Middle frontal gyrus (tissue), 1 donor: ENCODE measurements at regions not wholly inside any gene's neighbourhood (a gene's known extent, or its start where the extent isn't known, plus 50 kb on each side); places are given as distances from the start of the nearest gene placed in this dataset.

Experiments
- DNase-seq: peaks from one replicate; pipeline ENCODE4 v3.0.0-alpha.2; 2015; ENCODE audit warnings: low spot score; ENCODE audit errors: extremely low spot score

DNA sequence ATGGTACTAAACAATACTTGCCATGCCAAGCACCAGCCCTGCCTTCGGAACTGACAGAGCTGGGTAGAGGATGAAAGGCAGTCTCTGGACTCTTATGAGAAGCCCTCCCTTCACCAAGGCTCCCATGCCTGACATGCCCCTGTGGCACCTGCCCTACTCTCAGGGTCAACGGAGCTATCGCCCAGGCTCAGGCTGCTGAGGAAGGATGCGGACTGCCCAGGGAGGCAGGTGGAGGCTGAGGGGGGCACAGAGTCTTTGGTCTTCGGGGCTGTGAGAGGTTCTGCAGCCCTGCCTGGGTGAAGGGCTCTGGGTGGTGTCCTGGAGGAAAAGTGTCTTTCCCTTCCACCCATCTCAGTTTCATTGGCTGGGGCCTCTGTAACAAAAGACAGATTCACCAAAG is 290.8 kb upstream of the B3GAT1 start:
- DNase-seq, result no peak

DNA sequence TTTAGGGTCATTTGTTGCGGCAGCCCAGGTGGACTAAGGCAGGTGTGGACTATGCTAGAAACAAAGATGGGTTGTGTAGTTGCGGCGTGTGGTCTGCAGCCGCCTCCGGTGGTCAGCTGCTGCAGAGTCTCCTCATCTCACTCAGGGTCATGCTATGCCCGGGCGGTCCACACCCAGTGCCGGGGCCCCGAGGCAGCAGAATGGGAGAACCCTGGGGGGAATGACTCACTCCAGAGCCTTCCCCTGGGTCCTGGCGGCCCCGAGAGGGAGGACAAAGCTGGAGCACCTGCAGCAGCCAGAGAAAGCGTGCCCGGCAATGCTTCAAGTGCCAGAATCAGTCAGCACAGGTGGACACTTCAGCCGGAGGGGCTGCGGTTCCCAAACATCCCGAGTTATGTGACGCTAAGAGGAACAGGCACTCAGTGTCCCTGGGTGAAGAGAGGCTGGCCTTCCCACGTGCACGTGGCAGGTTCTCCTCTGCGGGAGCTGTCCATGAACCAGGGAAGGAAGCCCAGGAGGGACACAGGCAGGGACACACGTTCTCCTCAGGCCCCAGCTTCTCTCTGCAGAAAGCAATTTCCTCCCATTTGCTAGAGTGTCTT is 289.6 kb upstream of the B3GAT1 start:
- no peak for DNase-seq

DNA sequence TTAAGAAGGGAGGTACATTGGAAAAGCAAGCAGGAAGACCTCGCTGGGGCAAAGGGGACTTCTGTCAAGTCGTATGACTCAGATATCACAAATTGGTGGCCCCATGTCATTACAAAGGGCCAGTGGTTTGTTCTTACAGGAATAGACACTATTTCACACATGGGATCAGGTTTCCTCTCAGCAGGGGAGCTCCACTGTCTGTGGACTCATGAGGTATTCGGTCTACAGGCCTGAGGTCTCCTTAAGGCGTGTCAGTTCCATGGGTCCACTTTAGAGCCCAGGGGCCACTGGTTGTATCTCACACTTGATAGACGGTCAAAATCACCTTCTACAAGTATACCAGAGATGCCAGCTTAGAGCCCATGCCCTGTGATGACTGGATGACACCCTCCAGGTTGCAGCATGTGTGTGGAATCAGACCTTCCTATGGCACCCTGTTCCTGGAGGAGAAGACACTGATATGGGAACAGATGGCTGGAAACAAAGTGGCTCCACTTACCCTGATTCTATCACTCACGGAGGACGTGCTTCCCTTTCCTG is 288.1 kb upstream of the B3GAT1 start:
- DNase-seq, result no peak

DNA sequence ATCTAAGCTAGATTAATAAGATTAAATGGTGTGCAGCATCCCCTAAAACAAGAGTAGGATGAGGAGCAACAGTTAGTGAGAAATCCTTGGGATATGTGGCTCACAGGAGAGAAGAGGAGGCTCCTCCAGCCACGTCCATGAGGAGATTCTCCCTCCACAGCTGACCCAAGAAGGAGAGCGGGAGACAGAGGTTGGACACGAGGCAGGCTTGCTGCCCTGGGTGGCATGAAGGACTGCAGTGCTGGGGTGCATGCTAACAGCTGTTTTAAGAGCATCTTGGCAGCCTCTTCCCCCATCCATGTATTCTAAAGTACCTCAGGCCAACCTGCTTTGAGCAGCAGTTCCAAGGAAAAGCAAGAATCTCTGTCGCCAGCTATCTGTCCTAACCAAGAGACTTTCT is 284.4 kb upstream of the B3GAT1 start:
- DNase-seq, result no peak

DNA sequence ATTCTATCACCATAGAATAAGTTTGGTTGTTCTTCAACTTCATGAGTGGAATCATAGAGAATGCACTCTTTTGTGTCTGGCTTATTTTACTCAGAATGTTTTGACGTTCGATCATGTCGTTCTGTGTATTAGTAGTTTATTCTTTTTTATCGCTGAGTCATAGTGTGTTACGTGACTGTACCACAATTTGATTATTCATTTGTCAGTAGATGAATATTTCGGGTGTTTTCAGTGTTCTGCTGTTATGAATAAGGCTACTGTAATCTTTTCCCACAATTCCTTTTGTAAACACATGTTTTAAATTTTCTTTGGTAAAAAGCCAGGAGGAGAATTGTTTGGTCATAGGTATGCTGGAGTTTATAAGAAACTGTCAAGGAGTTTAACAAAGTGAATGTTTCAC is 279.9 kb upstream of the B3GAT1 start:
- DNase-seq, result no peak

DNA sequence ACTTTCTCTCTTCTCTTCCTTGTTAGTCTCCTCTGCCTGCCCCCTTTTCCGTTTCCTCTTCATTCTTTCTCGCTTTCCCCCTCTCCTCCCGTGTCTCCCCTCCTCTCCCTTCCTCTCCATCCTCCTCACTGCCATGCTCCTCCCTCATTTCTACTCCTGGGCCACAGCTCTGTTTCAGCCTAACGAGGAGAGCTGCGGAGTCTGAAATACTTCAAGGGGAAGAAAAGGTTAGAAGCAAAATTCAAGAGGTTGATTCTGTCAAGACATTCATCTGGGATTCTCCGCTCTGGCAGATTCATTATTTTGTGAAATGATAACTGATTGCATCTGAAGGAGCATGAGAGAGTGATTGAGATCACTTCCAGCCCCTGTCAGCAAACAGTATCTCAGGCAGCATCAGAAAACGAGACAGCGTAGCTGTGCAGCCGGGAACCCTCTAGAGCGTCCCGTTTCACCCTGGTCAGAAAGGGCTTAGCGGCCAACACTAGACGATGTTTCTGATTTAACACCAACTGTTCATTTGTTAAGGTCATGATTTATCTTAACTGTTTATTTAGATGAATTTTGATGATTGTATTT is 279.3 kb upstream of the B3GAT1 start:
- no peak for DNase-seq

DNA sequence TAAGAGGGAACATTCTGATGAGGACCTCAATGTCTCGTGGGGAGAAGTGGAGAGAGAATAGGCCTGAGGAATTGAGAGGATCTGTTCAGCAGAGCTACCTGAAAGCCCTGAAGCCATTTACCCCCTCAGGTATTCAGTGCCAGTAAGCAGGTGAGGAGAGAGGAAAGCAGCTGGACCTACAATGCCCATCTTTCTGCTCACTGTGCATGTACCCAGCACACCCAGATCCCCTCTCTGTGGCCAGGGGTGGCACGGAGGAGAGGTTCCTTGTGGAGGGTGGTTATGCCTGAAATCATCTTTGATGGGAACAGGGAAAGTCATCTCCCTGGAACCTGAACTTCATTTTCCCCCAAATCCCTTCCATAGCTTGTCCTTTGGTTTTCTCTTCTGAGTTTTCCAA is 277.8 kb upstream of the B3GAT1 start:
- no peak for DNase-seq

DNA sequence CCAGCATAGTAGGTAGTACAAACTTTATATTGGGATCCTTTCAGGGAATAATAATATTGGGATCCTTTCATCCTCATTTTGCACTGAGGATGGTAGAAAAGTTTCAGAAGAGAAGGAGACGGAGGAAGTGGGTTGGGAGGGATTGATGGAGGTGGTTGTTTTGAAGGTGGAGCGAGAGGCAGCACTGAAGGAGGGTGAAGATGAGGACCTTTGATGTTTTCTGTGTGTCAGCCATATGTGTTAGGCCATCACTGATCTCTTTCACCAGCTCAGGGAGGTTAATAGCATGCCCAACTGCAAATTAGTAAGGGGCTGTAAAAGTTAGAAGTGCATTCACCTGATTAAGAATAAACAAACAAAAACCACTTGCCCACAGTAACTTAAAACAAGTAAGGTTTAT is 275.5 kb upstream of the B3GAT1 start:
- DNase-seq, result no peak

DNA sequence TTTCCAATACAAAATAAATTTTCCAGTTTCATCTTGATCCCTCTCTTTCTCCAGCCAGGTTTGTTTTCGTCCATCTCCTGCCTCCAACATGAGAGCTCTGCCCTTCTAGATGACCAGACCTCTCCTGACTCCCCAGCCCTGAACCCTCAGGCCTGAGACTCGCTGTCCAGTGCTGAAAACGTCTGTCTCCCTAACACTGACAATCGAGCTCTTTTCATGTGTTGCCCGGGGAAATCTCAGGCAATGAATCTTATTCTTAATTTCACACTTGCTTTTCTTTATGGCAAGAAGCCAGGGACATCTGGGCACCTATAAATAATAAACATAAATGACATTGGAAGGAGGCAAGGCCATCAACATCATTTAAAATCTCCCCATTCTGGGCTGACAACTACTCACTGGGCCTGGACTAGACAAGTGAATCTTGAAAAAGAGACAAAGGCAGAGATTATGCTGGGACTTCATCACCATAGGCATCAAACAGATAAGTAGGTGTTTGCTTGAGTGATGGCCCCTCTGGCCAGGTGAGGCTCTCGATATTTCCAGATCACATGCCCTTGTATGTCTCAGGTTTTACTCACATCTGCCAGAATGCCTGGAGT is 274.5 kb upstream of the B3GAT1 start:
- DNase-seq, result no peak

DNA sequence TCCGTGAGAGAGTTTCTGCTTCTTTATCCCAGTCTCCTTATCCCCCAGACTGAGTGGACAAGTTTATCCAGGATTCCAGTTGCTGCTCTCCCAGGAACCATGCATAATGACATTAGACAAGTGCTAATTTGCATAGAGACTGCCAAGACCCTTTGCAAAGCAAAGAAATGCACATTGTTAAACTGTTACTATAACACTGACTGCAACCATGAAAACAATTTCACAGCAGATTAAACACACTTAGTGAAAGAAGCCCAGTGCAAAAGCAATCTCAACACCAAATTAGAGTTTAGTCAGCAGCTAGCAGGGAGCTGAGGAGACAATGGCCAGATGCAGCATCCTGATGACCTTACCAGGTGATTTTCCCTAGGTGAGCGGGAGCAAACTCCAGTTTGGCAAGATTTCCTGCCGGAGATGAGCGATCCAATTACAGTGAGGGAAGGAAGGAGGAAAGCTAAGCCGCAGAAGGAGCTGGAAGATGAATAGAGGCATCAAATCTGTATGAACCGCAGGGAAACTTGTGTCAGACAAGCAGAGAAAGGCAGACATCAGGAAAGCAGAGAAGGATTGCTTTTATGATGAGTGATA is 273.8 kb upstream of the B3GAT1 start:
- DNase-seq, result no peak

DNA sequence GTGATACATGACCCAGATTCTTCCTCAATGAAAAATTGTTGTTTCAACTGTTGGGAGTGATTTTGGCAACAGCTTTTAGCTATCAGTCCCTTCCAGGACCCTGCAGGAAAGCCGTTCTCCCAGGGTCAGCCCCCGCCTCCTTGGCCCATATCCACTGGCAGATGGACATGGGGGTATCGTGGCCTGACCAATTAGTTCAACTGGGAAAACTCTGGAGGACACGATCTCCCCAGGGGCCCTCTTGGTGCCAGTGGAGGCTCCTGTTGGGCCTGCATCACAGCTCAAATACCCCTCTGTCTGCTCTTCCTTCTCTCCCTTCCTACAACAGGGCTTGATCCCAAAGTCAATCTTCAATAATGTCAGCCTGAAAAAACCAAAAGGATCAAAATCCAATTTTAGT is 272.5 kb upstream of the B3GAT1 start:
- DNase-seq, result no peak

DNA sequence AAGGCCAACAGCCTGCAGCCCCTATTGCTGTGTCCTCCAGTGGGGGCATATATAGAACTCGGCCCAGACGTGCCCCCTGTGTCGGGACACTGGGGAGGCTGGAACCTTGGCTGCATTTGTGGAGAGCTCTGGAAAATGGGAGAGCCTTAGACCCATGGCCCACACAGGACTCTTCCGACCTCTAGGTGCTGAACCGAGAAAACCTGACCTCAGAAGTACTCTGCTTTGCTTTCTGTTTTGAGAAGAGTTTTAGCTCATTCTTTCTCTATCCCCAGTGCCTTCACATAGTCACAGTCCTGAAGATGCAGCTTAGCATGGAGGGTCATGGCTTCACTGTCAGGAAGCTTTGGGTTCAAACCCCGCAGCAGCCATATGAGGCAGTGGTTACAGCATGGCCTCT is 271.8 kb upstream of the B3GAT1 start:
- no peak for DNase-seq

DNA sequence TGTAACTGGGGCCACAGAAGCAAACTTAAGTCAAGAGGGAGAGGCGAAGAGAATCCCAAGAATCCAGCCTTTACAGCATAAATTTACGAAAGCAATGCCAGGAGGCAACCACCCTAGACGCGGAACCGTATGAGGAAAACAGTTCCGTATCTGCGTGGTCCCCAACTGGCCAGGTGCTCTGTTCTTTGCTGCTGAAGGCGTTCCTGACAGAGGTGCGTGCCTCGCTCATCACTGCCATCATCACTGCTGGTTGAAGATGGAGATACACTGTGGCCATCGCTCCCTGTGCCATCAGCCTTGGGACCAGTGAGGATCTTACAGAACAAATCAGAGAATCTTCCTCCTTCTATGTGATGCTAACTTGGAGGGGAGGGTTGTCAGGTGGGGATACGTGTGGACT is 270.5 kb upstream of the B3GAT1 start:
- DNase-seq, result no peak

DNA sequence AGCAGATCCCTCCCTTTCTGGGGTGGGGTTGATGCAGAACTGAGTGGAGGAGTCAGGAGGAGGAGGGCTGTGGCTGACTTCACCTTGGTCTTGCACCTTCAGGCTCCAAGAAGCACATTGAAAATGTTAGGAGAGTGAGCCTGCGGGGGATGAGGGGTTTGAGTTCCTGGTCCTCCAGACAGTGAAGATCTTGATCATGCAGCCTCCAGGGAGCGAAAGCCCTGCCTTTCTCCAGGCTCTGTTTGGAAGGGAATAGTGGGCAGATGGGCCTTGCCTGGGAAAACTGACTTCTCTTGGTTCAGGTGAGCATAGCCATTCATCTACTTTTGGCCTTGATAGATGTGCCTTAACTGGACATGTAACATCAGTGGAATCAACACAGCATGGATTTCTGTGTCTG is 267.6 kb upstream of the B3GAT1 start:
- no peak for DNase-seq

DNA sequence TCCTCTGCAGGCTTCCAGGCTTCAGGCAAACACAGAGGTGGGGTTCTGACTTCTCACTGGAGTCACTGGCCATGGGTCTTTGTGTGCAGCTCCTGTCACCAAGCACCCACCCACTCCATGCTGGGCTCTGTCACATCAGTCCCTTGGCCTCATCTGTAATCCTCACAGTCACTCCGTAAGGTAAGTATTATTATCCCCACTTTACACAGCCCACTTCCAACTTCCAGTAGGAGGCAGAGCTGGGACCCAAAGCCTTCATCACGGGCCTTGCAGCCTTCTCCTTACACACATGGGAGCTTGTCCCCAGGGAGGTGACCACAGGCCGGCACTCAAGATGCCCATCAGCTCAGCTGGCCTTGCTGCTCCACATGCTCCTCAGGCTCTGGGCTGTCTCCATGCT is 266.7 kb upstream of the B3GAT1 start:
- DNase-seq, result no peak

DNA sequence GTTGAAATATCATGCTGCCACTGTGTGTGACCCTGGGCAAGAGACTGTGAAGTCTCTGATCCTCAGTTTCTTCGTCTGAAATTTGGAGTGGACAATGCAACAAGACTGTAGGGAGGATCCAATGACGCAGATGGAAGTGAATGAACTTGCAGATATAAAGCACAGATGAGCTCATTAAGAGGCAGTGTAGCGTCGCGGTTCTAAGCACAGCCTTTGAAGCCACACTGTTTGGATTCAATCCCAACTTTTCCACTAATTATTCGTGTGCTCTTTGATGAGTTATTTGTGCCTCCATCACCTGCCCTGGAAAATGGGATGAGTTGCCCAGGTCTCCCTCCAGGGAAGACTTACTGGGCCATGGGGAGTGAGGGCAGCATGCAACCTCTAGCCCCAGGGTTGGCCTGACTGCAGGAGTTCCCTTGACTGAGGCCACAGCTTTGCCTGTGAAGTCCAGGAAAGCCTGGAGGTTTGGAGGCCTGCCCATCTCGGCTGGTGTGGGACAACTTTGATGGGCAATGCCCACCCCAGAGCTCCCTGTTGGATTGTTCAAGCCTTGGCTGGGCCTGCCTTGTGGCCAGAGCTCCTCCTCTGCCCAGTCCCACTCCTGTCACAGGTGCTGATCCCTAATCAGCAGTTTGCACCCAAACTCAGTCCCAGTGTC is 266.0 kb upstream of the B3GAT1 start:
- no peak for DNase-seq

DNA sequence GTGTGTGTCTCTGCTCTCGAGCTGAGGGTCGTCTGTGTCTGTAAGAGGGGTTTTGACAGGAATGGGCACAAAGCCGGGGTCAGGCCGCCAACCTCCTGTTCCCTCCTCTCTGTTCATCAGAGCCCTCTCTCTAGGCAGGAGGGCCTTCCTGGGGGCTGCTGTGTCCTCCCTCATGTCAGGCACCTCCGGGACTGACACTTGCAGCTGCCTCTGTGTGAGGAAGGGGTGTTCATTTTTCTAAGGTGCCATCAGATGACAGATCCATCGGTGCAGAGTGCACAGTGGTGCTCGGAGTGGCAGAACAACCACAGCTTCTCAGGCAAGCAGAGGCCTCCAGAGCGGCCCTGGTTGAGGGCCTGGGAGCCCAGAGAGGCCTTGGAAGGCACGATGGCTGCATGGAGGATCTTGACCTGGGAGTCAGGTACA is 265.4 kb upstream of the B3GAT1 start:
- DNase-seq, result no peak

DNA sequence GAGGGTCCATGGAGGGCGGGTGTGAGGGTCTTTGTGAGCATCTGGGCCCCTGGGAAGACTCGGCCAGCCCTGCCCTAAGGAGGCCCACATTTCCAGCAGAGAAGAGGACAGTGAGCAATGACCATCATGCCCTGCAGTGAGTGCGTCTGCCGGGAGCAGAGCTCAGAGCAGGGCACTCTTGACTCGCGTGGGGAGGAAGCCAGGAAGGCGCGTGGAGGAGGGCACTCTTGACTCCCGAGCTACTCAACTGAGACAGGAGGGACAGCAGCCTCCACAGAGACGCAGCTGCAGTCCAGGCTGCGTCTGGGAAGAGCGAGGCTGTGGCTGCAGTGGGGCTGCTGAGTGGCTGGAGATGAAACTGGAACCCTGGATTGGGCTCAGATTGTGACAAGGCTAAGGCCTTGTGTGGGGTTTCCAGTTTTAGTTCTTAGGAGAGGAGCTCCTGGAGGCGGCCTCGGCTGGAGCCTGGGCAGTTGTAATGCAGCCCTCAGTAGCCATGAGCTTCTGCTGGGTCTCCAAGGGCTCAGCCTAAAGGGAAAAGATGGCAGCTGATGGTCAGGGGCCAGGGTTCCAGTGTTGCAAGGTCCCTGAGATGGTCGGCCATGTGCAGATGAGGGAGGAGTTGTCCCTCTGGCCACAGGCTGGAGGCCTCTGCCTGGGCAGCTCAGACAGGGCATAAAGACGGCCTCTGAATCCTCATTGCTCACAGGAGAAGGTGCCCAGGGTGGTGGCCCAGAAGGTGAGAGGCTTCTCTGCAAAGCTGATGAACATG is 264.7 kb upstream of the B3GAT1 start:
- DNase-seq, result no peak

DNA sequence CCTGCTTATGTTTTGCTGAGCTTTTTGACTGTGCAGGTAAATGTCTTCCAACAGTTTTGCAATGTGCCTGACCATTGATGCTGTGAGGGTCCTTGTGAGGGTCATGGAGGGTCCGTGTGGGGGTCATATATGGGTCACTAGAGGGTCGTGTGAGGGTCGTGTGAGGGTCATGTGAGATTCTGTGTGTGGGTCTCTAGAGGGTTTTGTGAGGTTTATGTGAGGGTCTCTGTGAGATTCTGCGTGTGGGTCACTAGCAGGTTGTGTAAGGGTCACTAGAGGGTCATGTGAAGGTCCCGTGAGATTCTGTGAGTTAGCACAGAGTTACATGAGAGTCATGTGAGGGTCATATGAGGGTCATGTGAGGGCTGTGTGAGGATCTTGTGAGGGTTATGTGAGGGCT is 263.9 kb upstream of the B3GAT1 start:
- DNase-seq, result no peak

DNA sequence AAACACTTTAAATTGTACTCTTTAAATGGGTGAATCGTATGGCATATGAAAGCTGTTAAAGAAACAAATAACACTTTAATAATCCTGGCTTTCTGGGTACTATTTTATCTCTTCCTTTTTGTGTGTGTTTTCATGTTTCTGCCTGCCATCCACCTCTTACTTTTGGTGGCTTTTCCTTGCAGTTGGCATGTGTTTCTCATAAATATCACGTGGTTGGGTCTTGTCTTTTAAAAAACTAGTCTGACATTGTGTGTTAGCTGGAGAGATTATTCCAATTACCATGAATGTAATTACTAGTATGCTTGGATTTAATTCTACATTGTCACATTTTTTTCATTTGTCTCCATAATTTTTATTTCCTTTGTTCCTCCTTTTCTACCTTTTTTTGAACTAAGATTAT is 262.9 kb upstream of the B3GAT1 start:
- no peak for DNase-seq

DNA sequence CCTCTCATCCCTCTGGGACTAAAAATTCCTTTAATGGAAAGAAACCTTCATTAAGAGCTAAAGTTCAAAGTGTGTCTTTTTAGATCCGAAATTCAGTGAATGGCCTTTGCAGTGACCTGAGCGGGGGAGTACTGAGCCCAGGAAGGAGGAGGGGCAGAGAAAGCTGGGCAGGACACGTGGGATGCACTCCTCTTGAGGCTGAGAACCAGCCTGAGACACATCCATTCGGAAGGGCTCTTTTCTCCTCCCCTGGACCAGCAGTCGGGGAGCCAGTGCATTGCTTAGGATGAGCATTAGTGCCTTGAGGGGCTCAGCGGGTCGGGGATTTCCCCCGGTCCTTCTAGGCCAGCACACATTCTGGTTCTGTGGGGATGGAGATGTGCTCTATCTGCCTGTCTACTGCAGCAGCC is 258.9 kb upstream of the B3GAT1 start:
- DNase-seq, result no peak
